ENCODE measurements at regions not wholly inside any gene's neighbourhood (a gene's known extent, or its start where the extent isn't known, plus 50 kb on each side); places are given as distances from the start of the nearest gene placed in this dataset.

GRCh38 chr14:65277580-65278270, 134.8 kb upstream of the FUT8 start:
- DNase-seq (ENCODE audit: insufficient read length, low spot score) (no peak), FAIRE-seq (no peak)

GRCh38 chr14:65278589-65278988, 133.9 kb upstream of the FUT8 start:
- DNase-seq (ENCODE audit: insufficient read length, low spot score) = no peak

GRCh38 chr14:65279510-65279909, 133.0 kb upstream of the FUT8 start:
- FAIRE-seq (no peak), DNase-seq (ENCODE audit: insufficient read length, low spot score) (no peak)

More at GRCh38 chr14:65278589-65278988, 133.9 kb upstream of the FUT8 start:
- FAIRE-seq = no peak

GRCh38 chr14:65279958-65280357, 132.6 kb upstream of the FUT8 start:
- no peak for FAIRE-seq

GRCh38 chr14:65280653-65281052, 131.9 kb upstream of the FUT8 start:
- DNase-seq (ENCODE audit: insufficient read length, low spot score) (no peak), FAIRE-seq (no peak)

More at GRCh38 chr14:65279958-65280357, 132.6 kb upstream of the FUT8 start:
- no peak for DNase-seq (ENCODE audit: insufficient read length, low spot score)

- DNase-seq (ENCODE audit: insufficient read length, low spot score) (peak; percentile 35), FAIRE-seq (no peak)
Observed at GRCh38 chr14:65281991-65282895, 130.3 kb upstream of the FUT8 start.

GRCh38 chr14:65282896-65283253, 129.7 kb upstream of the FUT8 start:
- DNase-seq (ENCODE audit: insufficient read length, low spot score) (peak; percentile 27), FAIRE-seq (peak; percentile 97)

GRCh38 chr14:65286443-65286842, 126.1 kb upstream of the FUT8 start:
- FAIRE-seq (peak; percentile 93), DNase-seq (ENCODE audit: insufficient read length, low spot score) (peak; percentile 40)

- FAIRE-seq = peak; percentile 98
- peak; percentile 53 for DNase-seq (ENCODE audit: insufficient read length, low spot score)
Observed at GRCh38 chr14:65287264-65288131, 125.0 kb upstream of the FUT8 start.

- FAIRE-seq (peak; percentile 31), DNase-seq (ENCODE audit: insufficient read length, low spot score) (no peak)
Observed at GRCh38 chr14:65290830-65291229, 121.7 kb upstream of the FUT8 start.

GRCh38 chr14:65291531-65291930, 121.0 kb upstream of the FUT8 start:
- DNase-seq (ENCODE audit: insufficient read length, low spot score) = no peak
- FAIRE-seq = peak; percentile 64

GRCh38 chr14:65294816-65295215, 117.7 kb upstream of the FUT8 start:
- no peak for DNase-seq (ENCODE audit: insufficient read length, low spot score)
- FAIRE-seq = peak; percentile 14

- DNase-seq (ENCODE audit: insufficient read length, low spot score) (no peak), FAIRE-seq (peak; percentile 37)
Observed at GRCh38 chr14:65296402-65296801, 116.1 kb upstream of the FUT8 start.

- DNase-seq (ENCODE audit: insufficient read length, low spot score) (no peak), FAIRE-seq (no peak)
Observed at GRCh38 chr14:65296876-65297275, 115.7 kb upstream of the FUT8 start.

GRCh38 chr14:65297744-65298143, 114.8 kb upstream of the FUT8 start:
- DNase-seq (ENCODE audit: insufficient read length, low spot score) = no peak
- no peak for FAIRE-seq

- DNase-seq (ENCODE audit: insufficient read length, low spot score) = no peak
- FAIRE-seq = peak; percentile 35
Observed at GRCh38 chr14:65299826-65300225, 112.7 kb upstream of the FUT8 start.

- FAIRE-seq = peak; percentile 99
- DNase-seq (ENCODE audit: insufficient read length, low spot score) = no peak
Observed at GRCh38 chr14:65301862-65302539, 110.5 kb upstream of the FUT8 start.

- no peak for DNase-seq (ENCODE audit: insufficient read length, low spot score)
- FAIRE-seq = peak; percentile 99
Observed at GRCh38 chr14:65302571-65303189, 109.8 kb upstream of the FUT8 start.

- FAIRE-seq = no peak
- no peak for DNase-seq (ENCODE audit: insufficient read length, low spot score)
Observed at GRCh38 chr14:65303190-65303898, 109.2 kb upstream of the FUT8 start.
